Thyroid gland (tissue), 4 donors: ENCODE measurements at regions not wholly inside any gene's neighbourhood (a gene's known extent, or its start where the extent isn't known, plus 50 kb on each side); places are given as distances from the start of the nearest gene placed in this dataset.

Source experiments
- CTCF ChIP-seq, 6 experiments: fragments of 200-600 bp in 3 of 6; fragments of 450-650 bp in 3 of 6; sonication (generic) in 3 of 6; IDR thresholded peaks; one replicate each; pipeline ENCODE4 v1.5.1; 2016 to 2019; ENCODE audit warnings: antibody characterized with exemption in 6 of 6, mild to moderate bottlenecking in 2 of 6, inconsistent platforms in 1 of 6, moderate library complexity in 1 of 6
- POLR2A ChIP-seq, 2 donors: fragments of 450-650 bp; IDR thresholded peaks; one replicate each; pipeline ENCODE4 v1.6.1; 2017; ENCODE audit warnings: antibody characterized with exemption in 2 of 2, mild to moderate bottlenecking in 2 of 2, moderate library complexity in 1 of 2

- TF ChIP-seq CTCF (IDR thresholded peaks at IDR 0.05) (no peak), POLR2A (IDR thresholded peaks at IDR 0.05) (no peak)
Measured at GRCh38 chr3:27617552-27617951, 104.6 kb downstream of the EOMES start.
